GM20431 (cell line): ENCODE measurements at regions not wholly inside any gene's neighbourhood (a gene's known extent, or its start where the extent isn't known, plus 50 kb on each side); places are given as distances from the start of the nearest gene placed in this dataset.

Source experiments
- in situ Hi-C: fragments of 300-500 bp; cut with MseI, MboI; formaldehyde crosslinking; loops from one replicate; pipeline ENCODE4 v1.15.0; 2020; ENCODE audit warnings: low sequenced_read_pairs; ENCODE audit not compliant: unreplicated experiment

GRCh38 chr2:176813621-176814049 lies 399.0 kb upstream of the HNRNPA3 start:
- in situ Hi-C loops = loop anchor here (25.0 kb wide), 1 partner anchor 324 kb away; no protein-coding TSS in a partner anchor

DNA sequence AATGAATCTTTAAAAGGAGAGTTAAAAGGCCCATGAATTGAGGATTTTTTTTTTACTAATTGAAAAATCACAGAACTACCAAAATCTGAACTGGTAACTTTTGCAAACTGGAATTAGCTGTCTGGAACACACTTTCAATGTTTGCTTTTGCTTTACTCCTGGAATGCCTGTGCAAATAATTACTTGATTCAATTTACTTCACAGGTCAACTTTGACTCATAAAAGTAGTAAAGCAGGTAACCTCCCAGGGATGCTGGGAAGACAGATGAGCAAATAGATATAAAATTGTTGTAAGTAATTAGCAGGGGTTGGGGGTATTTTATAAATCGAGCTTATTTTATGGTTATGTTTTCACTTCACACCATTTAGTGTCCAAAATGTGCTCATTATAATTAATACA lies 398.3 kb upstream of the HNRNPA3 start:
- in situ Hi-C loops = loop anchor here (25.0 kb wide), 1 partner anchor 323 kb away; no protein-coding TSS in a partner anchor

- in situ Hi-C loops = loop anchor here (25.0 kb wide), 1 partner anchor 322 kb away; no protein-coding TSS in a partner anchor
Measured at GRCh38 chr2:176814740-176815367, 397.7 kb upstream of the HNRNPA3 start.

DNA sequence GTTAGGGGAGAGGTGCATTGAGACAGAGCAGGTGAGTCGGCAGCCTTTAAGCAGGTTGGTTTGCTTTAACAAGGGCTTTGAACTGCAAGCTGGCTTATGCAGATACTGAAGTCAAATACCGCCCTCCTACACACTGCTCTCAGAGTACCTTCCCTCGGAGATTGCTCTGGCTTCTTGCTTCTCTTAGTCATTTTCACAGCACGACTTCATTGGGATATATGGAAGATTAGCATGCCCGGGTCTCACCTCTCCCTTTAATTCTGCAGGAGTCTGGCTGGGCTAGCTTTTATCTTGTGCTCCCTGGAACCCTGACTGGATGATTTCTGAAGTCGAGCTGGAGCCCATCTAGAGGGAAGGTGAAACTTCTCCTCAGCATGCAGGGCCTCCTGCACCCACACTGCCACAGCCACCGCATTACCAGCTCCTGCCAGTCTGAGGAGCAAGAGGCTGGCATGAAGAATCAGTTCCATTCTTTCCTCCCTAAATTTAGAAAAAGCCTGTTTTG lies 395.5 kb upstream of the HNRNPA3 start:
- in situ Hi-C loops = loop anchor here (25.0 kb wide), 1 partner anchor 320 kb away; no protein-coding TSS in a partner anchor

GRCh38 chr2:176818076-176818475 lies 394.5 kb upstream of the HNRNPA3 start:
- in situ Hi-C loops = loop anchor here (25.0 kb wide), 1 partner anchor 319 kb away; no protein-coding TSS in a partner anchor

DNA sequence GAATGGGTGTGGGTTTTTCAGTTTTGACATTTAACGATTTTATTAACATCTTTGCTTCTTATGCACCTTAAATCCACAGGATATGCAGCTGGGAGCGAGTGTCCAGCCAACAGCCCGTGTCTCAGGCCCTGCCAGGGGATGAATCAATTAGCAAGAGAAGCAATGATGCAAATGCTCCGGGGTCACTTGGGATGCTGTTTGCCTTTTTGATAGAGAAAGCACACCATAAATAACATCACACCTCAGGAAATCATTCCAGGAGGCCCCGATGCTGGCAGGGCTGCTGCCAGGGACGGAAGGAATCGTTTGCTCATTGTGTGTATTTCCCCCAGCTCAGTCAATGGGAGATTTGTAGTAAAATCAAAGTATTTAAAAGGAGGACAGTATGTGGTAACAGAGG lies 394.0 kb upstream of the HNRNPA3 start:
- in situ Hi-C loops = loop anchor here (25.0 kb wide), 1 partner anchor 319 kb away; no protein-coding TSS in a partner anchor

DNA sequence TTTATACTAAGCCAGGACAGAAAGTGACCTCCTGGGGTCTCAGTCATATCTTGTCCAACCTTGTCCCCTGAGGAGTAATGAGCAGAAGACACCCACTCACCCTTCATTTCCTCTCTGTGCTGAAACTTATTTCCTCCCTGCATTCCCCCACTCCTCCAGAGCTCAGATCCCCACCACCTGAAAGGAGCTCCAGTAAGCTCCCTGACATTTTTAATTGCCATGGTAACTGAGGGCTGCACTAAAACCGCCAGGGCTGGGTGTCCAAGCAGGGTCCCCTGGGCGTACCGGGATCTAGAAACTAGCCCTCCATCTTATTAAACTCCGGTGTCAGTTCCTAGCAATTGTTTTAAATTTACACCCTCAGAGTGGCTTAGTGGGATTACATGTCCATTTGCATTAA lies 393.3 kb upstream of the HNRNPA3 start:
- in situ Hi-C loops = loop anchor here (25.0 kb wide), 1 partner anchor 318 kb away; no protein-coding TSS in a partner anchor

DNA sequence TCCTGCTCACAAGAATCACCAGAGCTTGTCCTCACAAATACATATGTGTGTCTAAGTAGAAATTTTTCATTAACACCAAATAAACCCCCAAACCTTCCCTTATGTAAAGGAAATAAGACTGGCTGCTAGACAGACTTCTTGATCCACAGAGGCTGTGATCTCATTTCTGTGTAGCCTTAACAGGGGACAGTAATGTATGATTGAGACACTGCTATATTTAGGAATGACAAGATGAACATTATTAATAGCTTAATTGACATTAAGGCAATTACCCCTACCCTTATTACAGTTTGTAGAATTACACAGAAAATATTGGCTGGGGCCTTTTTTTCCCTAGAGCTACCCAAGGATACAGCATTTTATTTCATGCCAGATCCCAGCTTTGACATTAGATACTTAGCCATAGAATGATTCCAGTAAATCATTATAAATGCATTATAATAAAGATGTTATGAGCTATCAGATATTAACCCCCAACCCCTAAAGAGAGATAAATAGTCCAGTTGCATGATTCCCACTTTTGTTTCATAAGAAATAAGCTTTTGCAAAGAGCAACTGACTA lies 392.1 kb upstream of the HNRNPA3 start:
- in situ Hi-C loops = loop anchor here (25.0 kb wide), 1 partner anchor 317 kb away; no protein-coding TSS in a partner anchor

DNA sequence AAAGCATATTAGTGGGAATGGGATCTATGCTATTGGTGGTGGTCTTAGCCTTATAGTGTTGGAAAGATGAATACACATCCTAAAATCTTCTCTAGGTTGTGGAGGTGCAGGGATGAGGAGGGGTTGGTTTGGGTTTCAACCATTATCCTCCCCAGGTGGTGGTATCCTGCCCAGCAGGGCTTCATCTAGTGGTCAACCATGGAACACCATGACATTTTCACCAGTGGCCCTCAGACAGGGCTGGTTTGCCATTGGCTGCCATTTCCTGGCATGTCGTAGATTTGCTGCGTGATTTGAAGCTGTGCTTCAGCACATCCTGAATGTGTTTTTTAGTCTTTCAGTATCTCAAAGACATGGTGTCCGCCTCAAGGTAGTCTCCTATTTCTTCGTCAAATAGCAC lies 391.2 kb upstream of the HNRNPA3 start:
- in situ Hi-C loops = loop anchor here (25.0 kb wide), 1 partner anchor 316 kb away; no protein-coding TSS in a partner anchor

DNA sequence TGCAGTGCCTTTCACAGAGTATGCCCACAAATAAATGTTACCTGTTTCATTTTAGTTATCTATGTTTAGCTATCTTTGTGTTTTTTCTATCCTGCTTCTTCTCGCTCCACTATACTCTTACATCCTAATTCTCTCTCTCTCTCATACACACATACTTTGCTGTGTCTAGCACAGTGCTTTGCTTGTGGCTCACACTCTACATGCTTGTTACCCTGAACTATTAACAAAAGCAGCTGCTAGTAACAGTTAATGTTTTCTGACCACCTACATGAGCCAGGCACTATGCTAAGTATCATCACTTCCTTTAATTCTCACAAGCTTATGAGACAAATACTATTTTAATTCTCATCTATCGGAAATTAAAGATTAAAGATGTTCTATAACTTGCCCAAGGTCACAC lies 390.5 kb upstream of the HNRNPA3 start:
- in situ Hi-C loops = loop anchor here (25.0 kb wide), 1 partner anchor 315 kb away; no protein-coding TSS in a partner anchor

DNA sequence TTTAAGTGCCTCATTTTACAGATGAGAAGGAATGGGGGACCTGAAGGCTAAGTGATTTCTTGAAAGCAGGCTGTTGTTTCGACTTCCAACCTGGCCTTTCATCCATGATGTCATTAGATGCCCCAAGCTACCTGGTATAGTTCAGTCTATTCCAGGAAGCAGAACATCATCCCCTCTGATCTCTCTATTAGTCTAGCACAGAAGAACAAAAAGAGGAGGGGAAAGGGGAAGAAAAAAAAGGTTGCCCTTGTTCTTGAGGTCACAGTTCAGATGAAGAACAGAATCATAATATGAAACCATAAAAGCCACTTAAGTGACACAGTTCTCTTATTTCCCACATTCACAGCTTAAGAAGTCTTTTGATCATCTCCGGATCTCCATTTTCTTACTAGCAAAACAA lies 386.2 kb upstream of the HNRNPA3 start:
- in situ Hi-C loops = no loop called here

- in situ Hi-C loops = no loop called here
Measured at GRCh38 chr2:176826984-176827668, 385.5 kb upstream of the HNRNPA3 start.

DNA sequence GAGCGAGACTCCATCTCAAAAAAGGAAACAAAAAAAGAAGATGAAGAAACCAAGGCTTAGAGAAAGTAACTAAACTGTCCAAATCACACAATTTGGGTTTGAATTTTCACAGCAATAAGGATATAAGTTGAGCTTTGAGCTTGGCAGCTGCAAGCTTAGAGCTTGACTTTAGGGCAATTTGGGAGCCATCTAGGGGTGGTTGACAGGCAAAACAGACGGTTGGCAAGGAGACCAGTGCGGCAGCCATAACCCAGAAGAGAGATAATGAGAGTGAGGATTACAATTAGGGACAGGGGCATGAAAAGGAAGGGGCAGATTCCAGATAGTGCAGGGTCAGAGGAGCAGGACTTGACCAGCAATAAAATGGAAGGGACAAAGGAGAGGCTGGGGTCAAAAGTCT lies 382.2 kb upstream of the HNRNPA3 start:
- in situ Hi-C loops = no loop called here

- in situ Hi-C loops = no loop called here
Measured at GRCh38 chr2:176832086-176832485, 380.5 kb upstream of the HNRNPA3 start.

DNA sequence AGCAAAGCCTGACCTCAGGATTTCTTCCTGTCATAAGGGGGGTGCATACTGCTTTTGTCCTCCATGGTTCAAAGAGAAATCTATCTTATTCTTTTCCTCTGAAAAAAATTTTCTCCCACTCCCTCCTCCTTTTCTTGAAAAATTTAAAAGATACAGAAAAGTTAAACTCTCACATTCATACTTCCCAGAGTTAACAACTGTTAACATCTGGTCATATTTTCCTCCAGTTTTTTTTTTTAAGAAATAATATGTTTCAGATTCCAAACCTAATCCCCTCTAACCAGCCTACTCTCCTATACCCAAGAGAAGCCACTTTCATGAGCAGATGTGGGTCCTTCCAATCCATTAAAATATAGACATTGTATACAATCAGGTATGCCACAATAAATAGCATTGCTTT lies 378.9 kb upstream of the HNRNPA3 start:
- in situ Hi-C loops = no loop called here

DNA sequence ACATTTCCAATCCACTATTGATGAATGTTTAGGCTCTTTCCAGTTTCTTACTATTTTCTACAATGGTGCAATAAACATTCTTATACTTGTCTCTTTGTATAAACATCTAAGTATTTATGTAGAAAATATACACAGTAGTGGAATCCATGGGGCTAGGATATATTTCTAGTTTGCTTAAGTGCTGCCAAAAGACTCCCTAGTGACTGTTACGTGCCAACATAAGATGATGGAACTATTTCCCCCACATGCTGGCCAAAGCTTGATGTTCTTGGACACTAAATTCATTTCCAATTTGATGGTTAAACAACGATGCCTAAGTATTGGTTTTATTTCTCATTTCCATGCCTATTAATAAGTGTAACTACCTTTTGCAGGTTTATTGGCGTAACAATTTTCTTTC lies 378.4 kb upstream of the HNRNPA3 start:
- in situ Hi-C loops = no loop called here

GRCh38 chr2:176843208-176843607 lies 369.4 kb upstream of the HNRNPA3 start:
- in situ Hi-C loops = no loop called here

DNA sequence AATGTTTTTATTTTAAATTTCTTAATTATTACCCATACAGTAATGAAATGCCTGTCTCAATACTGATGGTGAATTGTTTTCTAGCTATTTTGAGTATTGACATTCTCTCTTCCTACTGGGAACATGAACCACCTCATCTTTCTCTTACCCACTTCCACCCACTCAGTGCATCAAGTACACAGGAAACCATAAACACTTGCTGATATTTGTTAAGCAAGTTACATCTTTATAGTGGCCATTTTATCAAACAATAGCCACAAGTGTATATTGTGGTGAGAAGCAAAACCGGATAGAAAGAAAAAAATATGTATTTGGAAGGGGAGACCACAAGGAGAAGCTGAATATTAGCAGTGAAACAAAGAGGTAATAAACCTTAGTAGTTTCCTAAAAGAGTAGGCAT lies 368.1 kb upstream of the HNRNPA3 start:
- in situ Hi-C loops = no loop called here

DNA sequence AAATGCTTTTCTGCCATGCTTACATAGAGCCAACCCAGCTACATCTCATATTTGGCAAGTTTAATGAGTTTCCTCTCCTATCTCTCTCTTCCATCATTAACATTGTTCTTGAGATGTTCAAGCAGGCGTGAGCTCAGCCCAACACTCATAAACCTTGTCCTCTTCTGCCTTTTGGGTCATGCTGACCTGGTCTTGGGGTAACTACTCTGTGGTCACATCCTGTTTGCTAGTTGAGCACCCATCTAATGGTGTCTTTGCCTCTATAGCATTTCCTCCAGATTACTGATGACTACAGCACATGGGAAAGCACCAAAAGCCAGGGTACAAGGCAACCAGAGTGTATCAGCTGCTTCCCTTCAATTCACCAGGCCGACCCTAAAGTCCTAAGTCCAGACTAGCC lies 366.9 kb upstream of the HNRNPA3 start:
- in situ Hi-C loops = no loop called here

GRCh38 chr2:176847575-176847974 lies 365.0 kb upstream of the HNRNPA3 start:
- in situ Hi-C loops = no loop called here

- in situ Hi-C loops = no loop called here
Measured at GRCh38 chr2:176848844-176849243, 363.8 kb upstream of the HNRNPA3 start.
